22Rv1 (cell line): ENCODE measurements at regions not wholly inside any gene's neighbourhood (a gene's known extent, or its start where the extent isn't known, plus 50 kb on each side); places are given as distances from the start of the nearest gene placed in this dataset.

Experiments
- H3K27ac ChIP-seq: fragments of 450-650 bp; 2 replicates; pipeline ENCODE4 v1.5.1; 2017
- ZFX ChIP-seq: fragments of 450-650 bp; IDR thresholded peaks from 2 replicates; pipeline ENCODE4 v1.6.1; 2017; ENCODE audit warnings: antibody characterized with exemption, borderline replicate concordance
- TF ChIP-seq, protein P1 (sequence below): fragments of 450-650 bp; IDR thresholded peaks from 2 replicates; pipeline ENCODE4 v1.5.1; 2017; ENCODE audit warnings: mild to moderate bottlenecking

DNA sequence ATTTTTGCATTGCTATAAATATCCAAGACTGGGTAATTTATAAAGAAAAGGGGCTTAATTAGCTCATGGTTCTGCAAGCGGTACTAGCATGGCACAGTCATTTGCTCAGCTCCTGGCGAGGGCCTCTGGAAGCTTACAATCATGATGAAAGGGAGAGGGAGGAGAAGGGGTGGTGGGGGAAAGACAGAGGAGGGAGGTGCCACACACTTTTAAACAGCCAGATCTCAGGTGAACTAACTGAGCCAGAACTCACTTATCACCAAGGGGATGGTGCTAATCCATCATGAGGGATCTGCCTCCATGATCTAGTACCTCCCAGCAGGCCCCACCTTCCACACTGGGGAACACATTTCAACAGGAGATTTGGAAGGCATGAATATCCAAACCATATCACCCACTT is 476.3 kb downstream of the PCNX1 start:
- H3K27ac ChIP-seq = no peak overlapping the region
- TF ChIP-seq, protein P1, sequence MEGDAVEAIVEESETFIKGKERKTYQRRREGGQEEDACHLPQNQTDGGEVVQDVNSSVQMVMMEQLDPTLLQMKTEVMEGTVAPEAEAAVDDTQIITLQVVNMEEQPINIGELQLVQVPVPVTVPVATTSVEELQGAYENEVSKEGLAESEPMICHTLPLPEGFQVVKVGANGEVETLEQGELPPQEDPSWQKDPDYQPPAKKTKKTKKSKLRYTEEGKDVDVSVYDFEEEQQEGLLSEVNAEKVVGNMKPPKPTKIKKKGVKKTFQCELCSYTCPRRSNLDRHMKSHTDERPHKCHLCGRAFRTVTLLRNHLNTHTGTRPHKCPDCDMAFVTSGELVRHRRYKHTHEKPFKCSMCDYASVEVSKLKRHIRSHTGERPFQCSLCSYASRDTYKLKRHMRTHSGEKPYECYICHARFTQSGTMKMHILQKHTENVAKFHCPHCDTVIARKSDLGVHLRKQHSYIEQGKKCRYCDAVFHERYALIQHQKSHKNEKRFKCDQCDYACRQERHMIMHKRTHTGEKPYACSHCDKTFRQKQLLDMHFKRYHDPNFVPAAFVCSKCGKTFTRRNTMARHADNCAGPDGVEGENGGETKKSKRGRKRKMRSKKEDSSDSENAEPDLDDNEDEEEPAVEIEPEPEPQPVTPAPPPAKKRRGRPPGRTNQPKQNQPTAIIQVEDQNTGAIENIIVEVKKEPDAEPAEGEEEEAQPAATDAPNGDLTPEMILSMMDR = no peak
- TF ChIP-seq ZFX = no peak

DNA sequence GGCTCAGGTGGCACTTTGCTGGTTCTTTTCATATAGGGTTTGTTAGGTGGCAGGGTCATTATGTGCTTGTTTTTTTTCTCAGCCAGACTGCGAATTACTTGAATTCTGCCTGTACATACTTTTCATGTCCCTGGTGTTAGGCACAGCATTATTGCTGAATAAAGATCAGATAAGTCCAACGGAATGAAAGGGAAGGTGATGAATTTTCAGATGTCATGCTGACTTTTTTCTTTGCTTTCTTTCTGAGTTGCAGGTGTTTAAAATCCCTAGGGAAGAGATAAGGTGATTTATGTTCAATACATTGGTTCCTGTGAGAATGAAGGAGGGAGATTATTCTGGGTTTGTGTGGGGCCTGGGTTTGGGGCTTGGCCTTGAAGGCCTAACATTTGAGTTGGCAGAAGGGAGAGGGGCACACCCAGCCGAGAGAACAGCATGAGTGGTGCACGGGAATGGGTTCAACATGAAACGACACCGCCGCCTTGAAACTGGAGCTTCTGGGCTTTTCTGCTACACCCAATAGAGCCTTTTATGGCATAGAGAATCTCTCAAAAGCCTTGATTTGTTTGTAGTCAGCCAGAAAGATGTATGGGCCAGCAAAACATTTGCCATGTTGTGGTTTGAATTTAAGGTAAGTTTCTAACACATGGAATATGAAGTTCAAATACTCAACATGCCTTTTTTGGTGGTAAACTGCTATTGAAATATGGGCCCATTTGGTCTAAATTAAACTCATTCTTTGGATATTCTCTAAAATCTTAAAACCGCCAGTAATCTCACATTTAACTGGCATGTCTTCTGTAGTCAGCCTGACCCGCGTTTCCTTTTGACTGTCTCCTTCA is 477.0 kb downstream of the PCNX1 start:
- H3K27ac ChIP-seq = no peak overlapping the region
- TF ChIP-seq, protein P1 = no peak

DNA sequence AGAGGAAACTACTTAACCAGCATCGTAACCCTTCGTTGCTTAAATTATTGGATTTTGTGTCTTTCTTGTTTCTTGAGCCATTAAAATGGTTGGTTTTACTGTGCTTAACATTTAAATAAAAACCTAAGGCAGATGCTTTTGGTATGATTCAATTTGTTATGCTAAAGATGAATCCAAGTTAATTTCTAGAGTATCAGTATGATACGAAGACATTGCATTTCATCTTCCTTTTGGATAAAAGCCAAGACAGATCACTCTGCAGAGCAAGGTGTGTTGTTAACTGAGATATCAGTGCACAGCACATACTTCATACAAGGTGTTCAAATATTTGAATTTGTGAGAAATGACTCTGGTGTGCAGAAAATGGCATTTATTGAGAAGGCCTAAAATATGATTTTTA is 480.5 kb downstream of the PCNX1 start:
- no peak overlapping the region for H3K27ac ChIP-seq
- TF ChIP-seq ZFX = no peak
- TF ChIP-seq, protein P1 = no peak

DNA sequence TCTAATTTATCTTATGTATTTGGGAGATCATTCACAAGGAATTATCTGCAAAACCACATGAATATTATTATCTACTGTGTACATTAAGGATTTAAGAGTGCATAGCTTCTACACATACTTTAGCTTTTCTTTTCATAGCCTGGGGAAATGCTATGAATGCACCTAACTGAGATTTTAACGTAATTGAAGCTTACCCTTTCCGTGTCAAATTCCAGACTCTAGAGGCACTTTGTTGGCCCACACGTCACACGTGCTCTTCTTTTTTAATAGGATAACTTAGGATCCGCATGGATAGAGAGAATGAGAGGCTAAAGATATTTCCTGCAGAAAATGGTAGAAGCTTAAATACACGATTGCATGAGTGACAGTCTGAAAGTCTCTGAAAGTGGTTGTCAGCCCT is 481.1 kb downstream of the PCNX1 start:
- no peak for TF ChIP-seq ZFX
- H3K27ac ChIP-seq = no peak overlapping the region

DNA sequence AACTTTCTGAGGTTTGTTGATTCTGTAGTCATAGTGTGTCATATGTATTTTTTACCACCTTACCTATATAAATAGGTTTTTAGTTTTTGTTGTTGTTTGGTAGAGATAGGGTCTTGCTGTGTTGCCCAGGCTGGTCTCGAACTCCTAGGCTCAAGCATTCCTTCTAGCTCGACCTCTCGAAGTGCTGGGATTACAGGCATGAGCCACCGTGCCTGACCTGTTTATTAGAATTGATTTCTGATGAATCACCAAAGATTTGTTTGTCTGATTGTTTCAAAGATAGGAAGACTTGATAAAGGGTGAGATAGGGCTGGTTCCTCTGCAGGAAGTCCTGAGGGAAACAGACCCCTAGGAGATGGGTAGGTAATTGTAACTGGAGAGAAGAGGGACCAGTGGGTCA is 481.6 kb downstream of the PCNX1 start:
- TF ChIP-seq, protein P1 = no peak
- no peak overlapping the region for H3K27ac ChIP-seq

DNA sequence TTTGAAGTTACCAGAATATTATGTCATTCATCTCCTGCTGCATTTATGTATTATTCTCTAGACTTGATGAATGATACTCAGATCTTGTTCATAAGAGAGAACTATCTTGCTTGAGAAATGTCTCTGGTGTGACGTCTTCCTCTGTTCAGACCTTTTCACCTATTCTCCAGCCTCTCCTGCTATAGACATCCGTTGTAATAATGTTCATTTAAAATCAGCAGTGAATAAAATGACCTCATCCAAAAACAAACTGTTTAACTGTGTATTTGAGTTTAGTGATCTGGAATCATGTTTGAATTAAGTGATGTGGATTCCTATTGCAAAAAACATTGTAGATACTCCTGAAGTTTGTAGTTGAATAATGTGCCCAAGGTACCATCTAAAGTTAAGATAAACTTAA is 487.1 kb downstream of the PCNX1 start:
- no peak overlapping the region for H3K27ac ChIP-seq
- TF ChIP-seq, protein P1 = no peak
- TF ChIP-seq ZFX = no peak

DNA sequence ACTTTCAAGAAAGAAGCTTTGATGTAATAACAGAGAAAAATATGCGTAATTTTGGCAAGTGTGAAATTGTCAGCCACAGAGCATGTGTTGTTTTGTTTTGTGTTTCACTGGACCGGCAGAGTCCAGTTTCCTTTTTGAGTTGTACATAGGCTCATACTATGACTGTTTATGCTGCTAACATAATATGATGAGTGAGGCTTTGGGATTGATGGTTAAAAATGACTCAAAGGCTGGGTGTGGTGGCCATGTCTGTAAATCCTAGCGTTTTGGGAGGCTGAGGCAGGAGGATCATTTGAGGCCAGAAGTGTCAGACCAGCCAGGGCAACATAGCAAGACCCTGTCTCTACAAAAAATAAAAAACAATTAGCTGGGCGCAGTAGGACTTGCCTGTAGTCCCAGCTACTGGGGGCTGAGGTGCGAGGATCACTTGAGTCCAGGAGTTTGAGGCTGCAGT is 487.9 kb downstream of the PCNX1 start:
- H3K27ac ChIP-seq = no peak overlapping the region
- TF ChIP-seq, protein P1 = no peak
- no peak for TF ChIP-seq ZFX

DNA sequence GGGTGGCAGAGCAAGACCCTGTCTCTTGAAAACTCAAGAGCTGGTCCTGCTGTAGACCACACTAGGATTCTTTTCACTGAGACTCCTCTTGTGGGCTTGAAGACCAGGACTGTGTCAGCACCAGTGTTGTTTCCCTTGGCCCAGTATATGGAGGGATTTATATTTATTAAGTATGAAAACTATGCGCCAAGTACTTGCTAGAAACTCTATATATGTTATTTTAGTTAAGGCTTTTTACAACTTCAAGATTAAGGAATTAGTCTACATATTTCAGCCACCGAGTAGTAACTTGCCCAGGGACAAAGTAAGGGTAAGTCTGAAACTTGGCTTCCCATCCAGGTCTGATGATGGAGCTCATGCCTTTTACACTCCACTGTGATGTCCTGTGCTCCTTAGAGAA is 488.4 kb downstream of the PCNX1 start:
- TF ChIP-seq, protein P1 = no peak
- no peak for TF ChIP-seq ZFX
- no peak overlapping the region for H3K27ac ChIP-seq
